ENCODE measurements at regions not wholly inside any gene's neighbourhood (a gene's known extent, or its start where the extent isn't known, plus 50 kb on each side); places are given as distances from the start of the nearest gene placed in this dataset.

- CTCF ChIA-PET: no interaction called here
- H3K4me3 Mint-ChIP-seq (ENCODE audit: unreplicated experiment): no peak overlapping the region
These were observed 213.4 kb downstream of the USP6NL start for GRCh38 chr10:11397980-11398580.

GRCh38 chr10:11397077-11397965 is 214.1 kb downstream of the USP6NL start:
- POLR2A ChIA-PET: no interaction called here
- CTCF ChIA-PET: interaction anchor here (0.6 kb wide), 1 partner anchor 510 kb away, joined by 4 read pairs; no protein-coding TSS in a partner anchor
- no TSS peak for BruUV-seq (replicated peaks)
- DNase-seq (ENCODE audit: unreplicated experiment): no peak
- no peak for TF ChIP-seq CTCF (IDR thresholded peaks at IDR 0.05; ENCODE audit: unreplicated experiment)
- Mint-ChIP-seq H3K9me3 (ENCODE audit: unreplicated experiment) (peaks cover 5% of the 10 kb centered on the region), H3K4me1 (ENCODE audit: insufficient read depth, unreplicated experiment) (no peaks in the 10 kb centered on the region), H3K4me3 (ENCODE audit: unreplicated experiment) (no peak overlapping the region), H3K27ac (ENCODE audit: low read depth, unreplicated experiment) (no peak overlapping the region), H3K36me3 (ENCODE audit: insufficient read depth, unreplicated experiment) (no peaks in the 10 kb centered on the region), H3K27me3 (ENCODE audit: insufficient read depth, unreplicated experiment) (peaks cover 27% of the 10 kb centered on the region)
- intact Hi-C loops (cut with micrococcal nuclease): no loop called here

More at GRCh38 chr10:11397980-11398580, 213.4 kb downstream of the USP6NL start:
- DNase-seq (ENCODE audit: unreplicated experiment): peak; percentile 10
- Mint-ChIP-seq H3K27me3 (ENCODE audit: insufficient read depth, unreplicated experiment) (peaks cover 20% of the 10 kb centered on the region), H3K4me1 (ENCODE audit: insufficient read depth, unreplicated experiment) (no peaks in the 10 kb centered on the region), H3K27ac (ENCODE audit: low read depth, unreplicated experiment) (no peak overlapping the region), H3K9me3 (ENCODE audit: unreplicated experiment) (no peaks in the 10 kb centered on the region), H3K36me3 (ENCODE audit: insufficient read depth, unreplicated experiment) (no peaks in the 10 kb centered on the region)
- no TSS peak for BruUV-seq (replicated peaks)
- TF ChIP-seq CTCF (IDR thresholded peaks at IDR 0.05; ENCODE audit: unreplicated experiment): no peak
- intact Hi-C loops (cut with micrococcal nuclease): no loop called here
- POLR2A ChIA-PET: no interaction called here

GRCh38 chr10:11396311-11396955 is 215.0 kb downstream of the USP6NL start:
- BruUV-seq (replicated peaks): no TSS peak
- H3K27me3 Mint-ChIP-seq (ENCODE audit: insufficient read depth, unreplicated experiment): peaks cover 27% of the 10 kb centered on the region
- intact Hi-C loops (cut with micrococcal nuclease): no loop called here
- no peak overlapping the region for H3K4me3 Mint-ChIP-seq (ENCODE audit: unreplicated experiment)
- H3K36me3 Mint-ChIP-seq (ENCODE audit: insufficient read depth, unreplicated experiment): no peaks in the 10 kb centered on the region
- DNase-seq (ENCODE audit: unreplicated experiment): no peak
- ChIA-PET POLR2A (no interaction called here), CTCF (interaction anchor here (0.6 kb wide), 1 partner anchor 509 kb away, joined by 4 read pairs; no protein-coding TSS in a partner anchor)
- H3K9me3 Mint-ChIP-seq (ENCODE audit: unreplicated experiment): peaks cover 5% of the 10 kb centered on the region
- no peak overlapping the region for H3K27ac Mint-ChIP-seq (ENCODE audit: low read depth, unreplicated experiment)
- TF ChIP-seq CTCF (IDR thresholded peaks at IDR 0.05; ENCODE audit: unreplicated experiment): no peak
- no peaks in the 10 kb centered on the region for H3K4me1 Mint-ChIP-seq (ENCODE audit: insufficient read depth, unreplicated experiment)

All from MCF 10A (cell line).